ENCODE measurements at regions not wholly inside any gene's neighbourhood (a gene's known extent, or its start where the extent isn't known, plus 50 kb on each side); places are given as distances from the start of the nearest gene placed in this dataset.

- no peak for TF ChIP-seq CTCF (IDR thresholded peaks at IDR 0.05)
- TF ChIP-seq POLR2A (IDR thresholded peaks at IDR 0.05): no peak
- intact Hi-C loops (cut with DNase I): no loop called here
- no peaks in the 10 kb centered on the region for H3K36me3 ChIP-seq
- no peak overlapping the region for H3K27ac ChIP-seq
- peaks cover 0 to 29% (median 0%) of the 10 kb centered on the region in 3 donors for H3K4me1 ChIP-seq
- H3K4me3 ChIP-seq: no peak overlapping the region
- DNase-seq: no peak
- WGBS, 2 donors: 81 to 82% methylated on average over 7 of the region's 7 CpGs
- no peaks in the 10 kb centered on the region for H3K9me3 ChIP-seq
- H3K27me3 ChIP-seq: peaks cover 0 to 15% (median 0%) of the 10 kb centered on the region in 4 donors
These were observed 71.3 kb upstream of the NGF start for GRCh38 chr1:115409094-115410015.

- peaks cover 0 to 11% (median 0%) of the 10 kb centered on the region in 4 donors for H3K27me3 ChIP-seq
- 18 to 19% methylated on average over 1 of the region's 1 CpG for WGBS, 2 donors
- H3K4me3 ChIP-seq: no peak overlapping the region
- H3K27ac ChIP-seq: no peak overlapping the region
- H3K36me3 ChIP-seq: no peaks in the 10 kb centered on the region
- H3K9me3 ChIP-seq: no peaks in the 10 kb centered on the region
- TF ChIP-seq POLR2A (IDR thresholded peaks at IDR 0.05) (no peak), CTCF (IDR thresholded peaks at IDR 0.05) (no peak)
- DNase-seq: no peak
- peaks cover 0 to 29% (median 0%) of the 10 kb centered on the region in 3 donors for H3K4me1 ChIP-seq
- intact Hi-C loops (cut with DNase I): no loop called here
These were observed 70.5 kb upstream of the NGF start for GRCh38 chr1:115408533-115408932.

- no peak overlapping the region for H3K4me3 ChIP-seq
- DNase-seq: no peak
- H3K27me3 ChIP-seq: peaks cover 0 to 11% (median 0%) of the 10 kb centered on the region in 4 donors
- TF ChIP-seq CTCF (IDR thresholded peaks at IDR 0.05) (no peak), POLR2A (IDR thresholded peaks at IDR 0.05) (no peak)
- H3K27ac ChIP-seq: no peak overlapping the region
- H3K36me3 ChIP-seq: no peaks in the 10 kb centered on the region
- H3K4me1 ChIP-seq: peaks cover 0 to 39% (median 4%) of the 10 kb centered on the region in 3 donors
- WGBS, 2 donors: 83 to 87% methylated on average over 2 of the region's 2 CpGs
- H3K9me3 ChIP-seq: no peaks in the 10 kb centered on the region
- intact Hi-C loops (cut with DNase I): no loop called here
These were observed 66.9 kb upstream of the NGF start for GRCh38 chr1:115404911-115405310.

GRCh38 chr1:115402753-115403184, 64.7 kb upstream of the NGF start:
- intact Hi-C loops (cut with DNase I): no loop called here
- Histone ChIP-seq H3K9me3 (no peaks in the 10 kb centered on the region), H3K27me3 (peaks cover 0 to 11% (median 0%) of the 10 kb centered on the region in 4 donors), H3K4me1 (peaks cover 0 to 27% (median 4%) of the 10 kb centered on the region in 3 donors), H3K4me3 (no peak overlapping the region), H3K27ac (no peak overlapping the region), H3K36me3 (no peaks in the 10 kb centered on the region)
- no peak for DNase-seq
- WGBS, 2 donors: 37 to 57% methylated on average over 1 to 2 of the region's 2 CpGs
- TF ChIP-seq POLR2A (IDR thresholded peaks at IDR 0.05) (no peak), CTCF (IDR thresholded peaks at IDR 0.05) (no peak)

GRCh38 chr1:115401676-115402075, 63.6 kb upstream of the NGF start:
- intact Hi-C loops (cut with DNase I): no loop called here
- Histone ChIP-seq H3K4me3 (no peak overlapping the region), H3K27ac (no peak overlapping the region), H3K9me3 (no peaks in the 10 kb centered on the region), H3K27me3 (peaks cover 0 to 5% (median 0%) of the 10 kb centered on the region in 4 donors), H3K36me3 (no peaks in the 10 kb centered on the region), H3K4me1 (peaks cover 0 to 27% (median 4%) of the 10 kb centered on the region in 3 donors)
- TF ChIP-seq CTCF (IDR thresholded peaks at IDR 0.05) (no peak), POLR2A (IDR thresholded peaks at IDR 0.05) (no peak)
- DNase-seq: no peak
- 45 to 57% methylated on average over 1 of the region's 1 CpG for WGBS, 2 donors

Data from esophagus squamous epithelium (tissue), 5 donors.